ENCODE measurements at regions not wholly inside any gene's neighbourhood (a gene's known extent, or its start where the extent isn't known, plus 50 kb on each side); places are given as distances from the start of the nearest gene placed in this dataset.

GRCh38 chr1:82449506-82450057 lies 648.8 kb downstream of the ADGRL2 start:
- H3K4me1 ChIP-seq (ENCODE audit: control insufficient read depth, insufficient read depth, low read length, poor library complexity, severe bottlenecking) = no peaks in the 10 kb centered on the region
- no peaks in the 10 kb centered on the region for H3K9me3 ChIP-seq (ENCODE audit: control insufficient read depth, low read length)
- no peak overlapping the region for H3K4me3 ChIP-seq (ENCODE audit: extremely low read depth, insufficient read depth, low read length, poor library complexity, severe bottlenecking)
- no peak overlapping the region for H3K27ac ChIP-seq (ENCODE audit: low read depth, low read length, severe bottlenecking)
- WGBS, 2 experiments (ENCODE audit: insufficient coverage in 2 of 2) = 81 to 95% methylated on average over 2 of the region's 4 CpGs
- H3K36me3 ChIP-seq (ENCODE audit: control insufficient read depth, insufficient read depth, low read length) = no peaks in the 10 kb centered on the region

- Histone ChIP-seq H3K4me3 (ENCODE audit: extremely low read depth, insufficient read depth, low read length, poor library complexity, severe bottlenecking) (no peak overlapping the region), H3K36me3 (ENCODE audit: control insufficient read depth, insufficient read depth, low read length) (no peaks in the 10 kb centered on the region), H3K27ac (ENCODE audit: low read depth, low read length, severe bottlenecking) (no peak overlapping the region), H3K9me3 (ENCODE audit: control insufficient read depth, low read length) (no peaks in the 10 kb centered on the region), H3K4me1 (ENCODE audit: control insufficient read depth, insufficient read depth, low read length, poor library complexity, severe bottlenecking) (no peaks in the 10 kb centered on the region)
Measured at GRCh38 chr1:82446955-82447354, 646.2 kb downstream of the ADGRL2 start.

GRCh38 chr1:82446236-82446635 lies 645.5 kb downstream of the ADGRL2 start:
- no CpG with 5 or more reads among the region's 2 CpGs for WGBS, 2 experiments (ENCODE audit: insufficient coverage in 2 of 2)
- Histone ChIP-seq H3K4me1 (ENCODE audit: control insufficient read depth, insufficient read depth, low read length, poor library complexity, severe bottlenecking) (no peaks in the 10 kb centered on the region), H3K36me3 (ENCODE audit: control insufficient read depth, insufficient read depth, low read length) (no peaks in the 10 kb centered on the region), H3K27ac (ENCODE audit: low read depth, low read length, severe bottlenecking) (no peak overlapping the region), H3K9me3 (ENCODE audit: control insufficient read depth, low read length) (no peaks in the 10 kb centered on the region), H3K4me3 (ENCODE audit: extremely low read depth, insufficient read depth, low read length, poor library complexity, severe bottlenecking) (no peak overlapping the region)

- Histone ChIP-seq H3K9me3 (ENCODE audit: control insufficient read depth, low read length) (no peaks in the 10 kb centered on the region), H3K4me1 (ENCODE audit: control insufficient read depth, insufficient read depth, low read length, poor library complexity, severe bottlenecking) (no peaks in the 10 kb centered on the region), H3K27ac (ENCODE audit: low read depth, low read length, severe bottlenecking) (no peak overlapping the region), H3K36me3 (ENCODE audit: control insufficient read depth, insufficient read depth, low read length) (no peaks in the 10 kb centered on the region), H3K4me3 (ENCODE audit: extremely low read depth, insufficient read depth, low read length, poor library complexity, severe bottlenecking) (no peak overlapping the region)
- 100% methylated on average over 1 of the region's 3 CpGs; no CpG with 5 or more reads in 1 of the 2 experiments for WGBS, 2 experiments (ENCODE audit: insufficient coverage in 2 of 2)
Measured at GRCh38 chr1:82445827-82446226, 645.1 kb downstream of the ADGRL2 start.

GRCh38 chr1:82445132-82445531 lies 644.4 kb downstream of the ADGRL2 start:
- Histone ChIP-seq H3K36me3 (ENCODE audit: control insufficient read depth, insufficient read depth, low read length) (no peaks in the 10 kb centered on the region), H3K27ac (ENCODE audit: low read depth, low read length, severe bottlenecking) (no peak overlapping the region), H3K4me3 (ENCODE audit: extremely low read depth, insufficient read depth, low read length, poor library complexity, severe bottlenecking) (no peak overlapping the region), H3K9me3 (ENCODE audit: control insufficient read depth, low read length) (no peaks in the 10 kb centered on the region), H3K4me1 (ENCODE audit: control insufficient read depth, insufficient read depth, low read length, poor library complexity, severe bottlenecking) (no peaks in the 10 kb centered on the region)
- 89 to 95% methylated on average over 1 to 3 of the region's 3 CpGs for WGBS, 2 experiments (ENCODE audit: insufficient coverage in 2 of 2)

GRCh38 chr1:82441402-82441801 lies 640.7 kb downstream of the ADGRL2 start:
- Histone ChIP-seq H3K9me3 (ENCODE audit: control insufficient read depth, low read length) (no peaks in the 10 kb centered on the region), H3K36me3 (ENCODE audit: control insufficient read depth, insufficient read depth, low read length) (no peaks in the 10 kb centered on the region), H3K4me1 (ENCODE audit: control insufficient read depth, insufficient read depth, low read length, poor library complexity, severe bottlenecking) (no peaks in the 10 kb centered on the region), H3K4me3 (ENCODE audit: extremely low read depth, insufficient read depth, low read length, poor library complexity, severe bottlenecking) (no peak overlapping the region), H3K27ac (ENCODE audit: low read depth, low read length, severe bottlenecking) (no peak overlapping the region)
- WGBS, 2 experiments (ENCODE audit: insufficient coverage in 2 of 2) = 87 to 92% methylated on average over 2 to 3 of the region's 4 CpGs

GRCh38 chr1:82423174-82423815 lies 622.6 kb downstream of the ADGRL2 start:
- Histone ChIP-seq H3K4me3 (ENCODE audit: extremely low read depth, insufficient read depth, low read length, poor library complexity, severe bottlenecking) (no peak overlapping the region), H3K36me3 (ENCODE audit: control insufficient read depth, insufficient read depth, low read length) (no peaks in the 10 kb centered on the region), H3K9me3 (ENCODE audit: control insufficient read depth, low read length) (no peaks in the 10 kb centered on the region), H3K27ac (ENCODE audit: low read depth, low read length, severe bottlenecking) (no peak overlapping the region), H3K4me1 (ENCODE audit: control insufficient read depth, insufficient read depth, low read length, poor library complexity, severe bottlenecking) (no peaks in the 10 kb centered on the region)

GRCh38 chr1:82421782-82422181 lies 621.0 kb downstream of the ADGRL2 start:
- no peak overlapping the region for H3K27ac ChIP-seq (ENCODE audit: low read depth, low read length, severe bottlenecking)
- WGBS, 2 experiments (ENCODE audit: insufficient coverage in 2 of 2) = no CpG with 5 or more reads among the region's 2 CpGs
- H3K4me3 ChIP-seq (ENCODE audit: extremely low read depth, insufficient read depth, low read length, poor library complexity, severe bottlenecking) = no peak overlapping the region
- no peaks in the 10 kb centered on the region for H3K4me1 ChIP-seq (ENCODE audit: control insufficient read depth, insufficient read depth, low read length, poor library complexity, severe bottlenecking)
- H3K36me3 ChIP-seq (ENCODE audit: control insufficient read depth, insufficient read depth, low read length) = no peaks in the 10 kb centered on the region
- H3K9me3 ChIP-seq (ENCODE audit: control insufficient read depth, low read length) = no peaks in the 10 kb centered on the region

- no peak overlapping the region for H3K4me3 ChIP-seq (ENCODE audit: extremely low read depth, insufficient read depth, low read length, poor library complexity, severe bottlenecking)
- no peaks in the 10 kb centered on the region for H3K4me1 ChIP-seq (ENCODE audit: control insufficient read depth, insufficient read depth, low read length, poor library complexity, severe bottlenecking)
- no peaks in the 10 kb centered on the region for H3K36me3 ChIP-seq (ENCODE audit: control insufficient read depth, insufficient read depth, low read length)
- H3K27ac ChIP-seq (ENCODE audit: low read depth, low read length, severe bottlenecking) = no peak overlapping the region
- no peaks in the 10 kb centered on the region for H3K9me3 ChIP-seq (ENCODE audit: control insufficient read depth, low read length)
- no CpG with 5 or more reads among the region's 3 CpGs for WGBS, 2 experiments (ENCODE audit: insufficient coverage in 2 of 2)
Measured at GRCh38 chr1:82420584-82420983, 619.9 kb downstream of the ADGRL2 start.

- H3K4me3 ChIP-seq (ENCODE audit: extremely low read depth, insufficient read depth, low read length, poor library complexity, severe bottlenecking) = no peak overlapping the region
- no CpG with 5 or more reads among the region's 1 CpG for WGBS, 2 experiments (ENCODE audit: insufficient coverage in 2 of 2)
- H3K4me1 ChIP-seq (ENCODE audit: control insufficient read depth, insufficient read depth, low read length, poor library complexity, severe bottlenecking) = no peaks in the 10 kb centered on the region
Measured at GRCh38 chr1:82411605-82412004, 610.9 kb downstream of the ADGRL2 start.

GRCh38 chr1:82405333-82405732 lies 604.6 kb downstream of the ADGRL2 start:
- no peak overlapping the region for H3K27ac ChIP-seq (ENCODE audit: low read depth, low read length, severe bottlenecking)
- no peaks in the 10 kb centered on the region for H3K9me3 ChIP-seq (ENCODE audit: control insufficient read depth, low read length)
- H3K4me3 ChIP-seq (ENCODE audit: extremely low read depth, insufficient read depth, low read length, poor library complexity, severe bottlenecking) = no peak overlapping the region
- H3K36me3 ChIP-seq (ENCODE audit: control insufficient read depth, insufficient read depth, low read length) = no peaks in the 10 kb centered on the region
- no peaks in the 10 kb centered on the region for H3K4me1 ChIP-seq (ENCODE audit: control insufficient read depth, insufficient read depth, low read length, poor library complexity, severe bottlenecking)
- WGBS, 2 experiments (ENCODE audit: insufficient coverage in 2 of 2) = 33% methylated on average over 1 of the region's 1 CpG; no CpG with 5 or more reads in 1 of the 2 experiments

More at GRCh38 chr1:82411605-82412004, 610.9 kb downstream of the ADGRL2 start:
- no peaks in the 10 kb centered on the region for H3K9me3 ChIP-seq (ENCODE audit: control insufficient read depth, low read length)
- H3K36me3 ChIP-seq (ENCODE audit: control insufficient read depth, insufficient read depth, low read length) = no peaks in the 10 kb centered on the region
- no peak overlapping the region for H3K27ac ChIP-seq (ENCODE audit: low read depth, low read length, severe bottlenecking)

Data from mesodermal cell (in vitro differentiated cells).